PC-3 (cell line): ENCODE measurements at regions not wholly inside any gene's neighbourhood (a gene's known extent, or its start where the extent isn't known, plus 50 kb on each side); places are given as distances from the start of the nearest gene placed in this dataset.

Experiments
- ATAC-seq: fragments of 200-7000 bp; cut with Tn5 transposase; 2 replicates; pipeline ENCODE4 v1.9.1; 2020; ENCODE audit warnings: mild to moderate bottlenecking, moderate library complexity
- BruUV-seq: library from RNA; stranded (reverse); fragments of 400-500 nt; replicated peaks from 2 replicates; lab custom pipeline; 2021; lab: Mats Ljungman, UMichigan
- CTCF ChIA-PET: fragments of 300-600 bp; sonication (Branson Sonifier 250); formaldehyde crosslinking; loops from one replicate; lab custom pipeline; 2022; ENCODE audit warnings: antibody characterized with exemption; lab: Charles Lee
- POLR2A ChIA-PET: fragments of 300-600 bp; sonication (Branson Sonifier 250); formaldehyde crosslinking; loops from one replicate; lab custom pipeline; 2022; ENCODE audit warnings: antibody characterized with exemption; ENCODE audit not compliant: unreplicated experiment; lab: Charles Lee
- DNase-seq: peaks from one replicate; pipeline ENCODE4 v3.0.0-alpha.2; 2015
- H2AFZ ChIP-seq: fragments of 300-600 bp; sonication (generic); 2 replicates; pipeline ENCODE4 v1.6.0; 2016; ENCODE audit warnings: antibody characterized with exemption, low read length
- H3F3A ChIP-seq: fragments of 300-600 bp; sonication (generic); one replicate; pipeline ENCODE4 v1.6.0; 2017; ENCODE audit warnings: antibody characterized with exemption, low read length, control low read depth, mild to moderate bottlenecking; ENCODE audit not compliant: unreplicated experiment
- H3K27ac ChIP-seq: fragments of 300-600 bp; sonication (generic); 2 replicates; pipeline ENCODE4 v1.5.1; 2016; ENCODE audit warnings: mild to moderate bottlenecking, low read length
- H3K27me3 ChIP-seq: fragments of 300-600 bp; sonication (generic); 2 replicates; pipeline ENCODE4 v1.6.1; 2016; ENCODE audit warnings: low read length, mixed read lengths
- H3K36me3 ChIP-seq: fragments of 300-600 bp; sonication (generic); 2 replicates; pipeline ENCODE4 v1.6.1; 2016; ENCODE audit warnings: low read depth, mixed run types, low read length, mixed read lengths
- H3K4me1 ChIP-seq: fragments of 300-600 bp; sonication (generic); 2 replicates; pipeline ENCODE4 v1.5.1; 2016; ENCODE audit warnings: low read length; ENCODE audit not compliant: insufficient read depth
- H3K4me2 ChIP-seq: fragments of 300-600 bp; sonication (generic); 2 replicates; pipeline ENCODE4 v1.6.0; 2016; ENCODE audit warnings: low read length
- H3K4me3 ChIP-seq: fragments of 300-600 bp; sonication (generic); 2 replicates; pipeline ENCODE4 v1.5.1; 2016; ENCODE audit warnings: mild to moderate bottlenecking, low read length, mixed read lengths
- H3K79me2 ChIP-seq: fragments of 300-600 bp; sonication (generic); 2 replicates; pipeline ENCODE4 v1.6.1; 2017; ENCODE audit warnings: low read length, mixed read lengths
- H3K9ac ChIP-seq: fragments of 300-600 bp; sonication (generic); 2 replicates; pipeline ENCODE4 v1.6.0; 2016; ENCODE audit warnings: mild to moderate bottlenecking, low read length
- H3K9me2 ChIP-seq: fragments of 300-600 bp; sonication (generic); replicated peaks from 2 replicates; pipeline ENCODE4 v1.6.1; 2016; ENCODE audit warnings: mixed run types, low read length, mixed read lengths
- H3K9me3 ChIP-seq: fragments of 300-600 bp; sonication (generic); 2 replicates; pipeline ENCODE4 v1.6.1; 2016; ENCODE audit warnings: low read length, mixed read lengths
- H4K20me1 ChIP-seq: fragments of 300-600 bp; sonication (generic); 2 replicates; pipeline ENCODE4 v1.6.1; 2016; ENCODE audit warnings: low read length, mixed read lengths
- EZH2 ChIP-seq: fragments of 300-600 bp; sonication (generic); IDR thresholded peaks from one replicate; pipeline ENCODE4 v1.6.1; 2017; ENCODE audit warnings: antibody characterized with exemption, mild to moderate bottlenecking, low read length; ENCODE audit not compliant: unreplicated experiment
- EZH2phosphoT487 ChIP-seq: fragments of 300-600 bp; sonication (generic); IDR thresholded peaks from 2 replicates; pipeline ENCODE4 v1.6.1; 2018; ENCODE audit warnings: mild to moderate bottlenecking, antibody characterized with exemption, low read length, borderline replicate concordance
- intact Hi-C: fragments of 100-400 bp; cut with micrococcal nuclease; formaldehyde crosslinking; loops from 2 replicates; pipeline ENCODE4 v1.9.0; 2023
- TF ChIP-seq, protein P1 (sequence below): fragments of 300-600 bp; sonication (generic); conservative IDR thresholded peaks from 2 replicates; pipeline ENCODE4 v1.5.1; 2017; ENCODE audit warnings: antibody characterized with exemption, low read depth, mild to moderate bottlenecking, low read length

GRCh38 chr2:206217743-206218142, 56.7 kb upstream of the ZDBF2 start:
- Histone ChIP-seq H3F3A (no peaks in the 10 kb centered on the region), H3K4me2 (no peak overlapping the region), H3K4me1 (peaks cover 10% of the 10 kb centered on the region), H3K27ac (no peak overlapping the region), H3K9me3 (no peaks in the 10 kb centered on the region), H4K20me1 (no peaks in the 10 kb centered on the region), H3K79me2 (no peaks in the 10 kb centered on the region), H3K27me3 (peaks cover 10% of the 10 kb centered on the region; the same call in 1 of the 2 replicates), H3K9ac (no peak overlapping the region), H3K9me2 (no peaks in the 10 kb centered on the region), H2AFZ (no peak overlapping the region), H3K36me3 (no peaks in the 10 kb centered on the region), H3K4me3 (no peak overlapping the region)
- ChIA-PET CTCF (no interaction called here), POLR2A (no interaction called here)
- no peak for DNase-seq
- ATAC-seq = no peak
- no TSS peak for BruUV-seq
- TF ChIP-seq EZH2 (no peak), EZH2phosphoT487 (no peak)
- TF ChIP-seq, protein P1, sequence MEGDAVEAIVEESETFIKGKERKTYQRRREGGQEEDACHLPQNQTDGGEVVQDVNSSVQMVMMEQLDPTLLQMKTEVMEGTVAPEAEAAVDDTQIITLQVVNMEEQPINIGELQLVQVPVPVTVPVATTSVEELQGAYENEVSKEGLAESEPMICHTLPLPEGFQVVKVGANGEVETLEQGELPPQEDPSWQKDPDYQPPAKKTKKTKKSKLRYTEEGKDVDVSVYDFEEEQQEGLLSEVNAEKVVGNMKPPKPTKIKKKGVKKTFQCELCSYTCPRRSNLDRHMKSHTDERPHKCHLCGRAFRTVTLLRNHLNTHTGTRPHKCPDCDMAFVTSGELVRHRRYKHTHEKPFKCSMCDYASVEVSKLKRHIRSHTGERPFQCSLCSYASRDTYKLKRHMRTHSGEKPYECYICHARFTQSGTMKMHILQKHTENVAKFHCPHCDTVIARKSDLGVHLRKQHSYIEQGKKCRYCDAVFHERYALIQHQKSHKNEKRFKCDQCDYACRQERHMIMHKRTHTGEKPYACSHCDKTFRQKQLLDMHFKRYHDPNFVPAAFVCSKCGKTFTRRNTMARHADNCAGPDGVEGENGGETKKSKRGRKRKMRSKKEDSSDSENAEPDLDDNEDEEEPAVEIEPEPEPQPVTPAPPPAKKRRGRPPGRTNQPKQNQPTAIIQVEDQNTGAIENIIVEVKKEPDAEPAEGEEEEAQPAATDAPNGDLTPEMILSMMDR = no peak
- intact Hi-C loops = no loop called here

GRCh38 chr2:206218156-206218555, 56.3 kb upstream of the ZDBF2 start:
- peaks cover 6% of the 10 kb centered on the region; the same call in 1 of the 2 replicates for H3K4me1 ChIP-seq
- no peaks in the 10 kb centered on the region for H4K20me1 ChIP-seq
- no peak overlapping the region for H3K9ac ChIP-seq
- H3K4me2 ChIP-seq = no peak overlapping the region
- TF ChIP-seq EZH2phosphoT487 = no peak
- no TSS peak for BruUV-seq
- H3K9me2 ChIP-seq = no peaks in the 10 kb centered on the region
- H3K27ac ChIP-seq = no peak overlapping the region
- H3K27me3 ChIP-seq = peaks cover 10% of the 10 kb centered on the region; the same call in 1 of the 2 replicates
- POLR2A ChIA-PET = no interaction called here
- no peak overlapping the region for H3K4me3 ChIP-seq
- no peaks in the 10 kb centered on the region for H3F3A ChIP-seq
- no peak overlapping the region for H2AFZ ChIP-seq
- H3K9me3 ChIP-seq = no peaks in the 10 kb centered on the region
- DNase-seq = no peak
- ATAC-seq = no peak
- no peaks in the 10 kb centered on the region for H3K79me2 ChIP-seq
- CTCF ChIA-PET = no interaction called here
- intact Hi-C loops = no loop called here
- H3K36me3 ChIP-seq = no peaks in the 10 kb centered on the region

GRCh38 chr2:206218796-206219499, 55.5 kb upstream of the ZDBF2 start:
- no peak overlapping the region for H3K4me3 ChIP-seq
- intact Hi-C loops = no loop called here
- CTCF ChIA-PET = no interaction called here

More at GRCh38 chr2:206218796-206219499, 55.5 kb upstream of the ZDBF2 start:
- TF ChIP-seq EZH2 (no peak), EZH2phosphoT487 (no peak)
- TF ChIP-seq, protein P1 = no peak
- Histone ChIP-seq H4K20me1 (no peaks in the 10 kb centered on the region), H3K27ac (no peak overlapping the region), H3K4me2 (no peak overlapping the region), H3K79me2 (no peaks in the 10 kb centered on the region), H3K27me3 (peaks cover 10% of the 10 kb centered on the region; the same call in 1 of the 2 replicates), H3F3A (no peaks in the 10 kb centered on the region), H3K36me3 (no peaks in the 10 kb centered on the region), H3K9ac (no peak overlapping the region), H2AFZ (no peak overlapping the region), H3K9me2 (no peaks in the 10 kb centered on the region), H3K4me1 (no peaks in the 10 kb centered on the region), H3K9me3 (no peaks in the 10 kb centered on the region)
- ATAC-seq = no peak
- no peak for DNase-seq
- POLR2A ChIA-PET = no interaction called here
- no TSS peak for BruUV-seq
